A549 (cell line): ENCODE measurements at regions not wholly inside any gene's neighbourhood (a gene's known extent, or its start where the extent isn't known, plus 50 kb on each side); places are given as distances from the start of the nearest gene placed in this dataset.

ENCODE experiments used
- CBX8 ChIP-seq: fragments of 200-600 bp; sonication (generic); IDR thresholded peaks from 2 replicates; pipeline ENCODE4 v1.6.1; 2016
- RAD21 ChIP-seq, 2 experiments: fragments of >200 bp in 1 of 2; sonication (Bioruptor Twin) in 1 of 2; formaldehyde crosslinking in 1 of 2; IDR thresholded peaks in 1 of 2; conservative IDR thresholded peaks in 1 of 2; 2 replicates in 1 of 2; 3 replicates in 1 of 2; pipeline ENCODE4 v1.6.1; 2012 to 2018; ENCODE audit warnings: inconsistent platforms in 1 of 2
- RCOR1 ChIP-seq: fragments of 150-350 bp; IDR thresholded peaks from 2 replicates; pipeline ENCODE4 v1.6.1; 2014; ENCODE audit warnings: antibody characterized with exemption, low read length, low read depth

DNA sequence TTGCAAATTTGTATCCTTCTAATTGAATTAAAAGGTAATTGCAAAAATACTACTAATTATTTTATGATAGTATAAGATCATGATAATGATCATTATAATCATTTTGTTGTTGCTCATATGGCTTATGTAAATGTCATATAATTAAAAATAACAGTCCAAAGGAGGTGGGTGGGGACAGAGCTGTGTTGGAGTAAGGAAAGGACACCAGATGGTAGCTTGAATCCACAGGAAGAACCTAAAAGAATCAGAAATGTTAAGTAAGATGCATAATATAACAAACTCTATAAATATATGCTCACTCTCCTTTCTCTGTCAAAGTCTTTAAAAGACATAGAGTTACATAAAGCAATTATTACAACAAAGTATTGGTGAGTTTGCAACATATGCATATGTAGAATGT, 650.7 kb upstream of the HS6ST1 start:
- TF ChIP-seq RCOR1: no peak
- TF ChIP-seq CBX8: no peak
- no peak for TF ChIP-seq RAD21 (conservative IDR thresholded peaks at IDR 0.05 in 1 of 2, IDR thresholded peaks at IDR 0.05 in 1 of 2)
